Upper lobe of right lung (tissue), 1 donor: ENCODE measurements at regions not wholly inside any gene's neighbourhood (a gene's known extent, or its start where the extent isn't known, plus 50 kb on each side); places are given as distances from the start of the nearest gene placed in this dataset.

Experiments
- ATAC-seq: fragments of 200-7000 bp; cut with Tn5 transposase; one replicate; pipeline ENCODE4 v1.9.1; 2020; ENCODE audit warnings: mild to moderate bottlenecking, moderate library complexity
- DNase-seq: peaks from one replicate; pipeline ENCODE4 v3.0.0-alpha.2; 2020
- H3K27ac ChIP-seq: fragments of 200-600 bp; one replicate; pipeline ENCODE4 v1.8.0; 2022
- H3K27me3 ChIP-seq: fragments of 200-600 bp; one replicate; pipeline ENCODE4 v1.8.0; 2022; ENCODE audit warnings: mild to moderate bottlenecking
- H3K36me3 ChIP-seq: fragments of 200-600 bp; one replicate; pipeline ENCODE4 v1.8.0; 2022
- H3K4me1 ChIP-seq: fragments of 200-600 bp; one replicate; pipeline ENCODE4 v1.8.0; 2022
- H3K4me3 ChIP-seq: fragments of 200-600 bp; one replicate; pipeline ENCODE4 v1.8.0; 2022; ENCODE audit warnings: mild to moderate bottlenecking
- H3K9me3 ChIP-seq: fragments of 200-600 bp; one replicate; pipeline ENCODE4 v1.8.0; 2022
- intact Hi-C: fragments of 100-400 bp; cut with DNase I; formaldehyde crosslinking; loops from one replicate; pipeline ENCODE4 v1.11.0; 2022
- TF ChIP-seq, protein P1 (sequence below): fragments of 200-600 bp; IDR thresholded peaks from one replicate; pipeline ENCODE4 v1.8.0; 2022; ENCODE audit warnings: antibody characterized with exemption
- donor health status: DM: no; HTN: yes; CAD: no; lungs with severe emphysema.

- H3K4me3 ChIP-seq: no peak overlapping the region
- intact Hi-C loops: no loop called here
- TF ChIP-seq, protein P1, sequence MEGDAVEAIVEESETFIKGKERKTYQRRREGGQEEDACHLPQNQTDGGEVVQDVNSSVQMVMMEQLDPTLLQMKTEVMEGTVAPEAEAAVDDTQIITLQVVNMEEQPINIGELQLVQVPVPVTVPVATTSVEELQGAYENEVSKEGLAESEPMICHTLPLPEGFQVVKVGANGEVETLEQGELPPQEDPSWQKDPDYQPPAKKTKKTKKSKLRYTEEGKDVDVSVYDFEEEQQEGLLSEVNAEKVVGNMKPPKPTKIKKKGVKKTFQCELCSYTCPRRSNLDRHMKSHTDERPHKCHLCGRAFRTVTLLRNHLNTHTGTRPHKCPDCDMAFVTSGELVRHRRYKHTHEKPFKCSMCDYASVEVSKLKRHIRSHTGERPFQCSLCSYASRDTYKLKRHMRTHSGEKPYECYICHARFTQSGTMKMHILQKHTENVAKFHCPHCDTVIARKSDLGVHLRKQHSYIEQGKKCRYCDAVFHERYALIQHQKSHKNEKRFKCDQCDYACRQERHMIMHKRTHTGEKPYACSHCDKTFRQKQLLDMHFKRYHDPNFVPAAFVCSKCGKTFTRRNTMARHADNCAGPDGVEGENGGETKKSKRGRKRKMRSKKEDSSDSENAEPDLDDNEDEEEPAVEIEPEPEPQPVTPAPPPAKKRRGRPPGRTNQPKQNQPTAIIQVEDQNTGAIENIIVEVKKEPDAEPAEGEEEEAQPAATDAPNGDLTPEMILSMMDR: no peak
- H3K27me3 ChIP-seq: no peaks in the 10 kb centered on the region
- H3K4me1 ChIP-seq: no peaks in the 10 kb centered on the region
- H3K36me3 ChIP-seq: no peaks in the 10 kb centered on the region
- no peak overlapping the region for H3K27ac ChIP-seq
- no peak for DNase-seq
- ATAC-seq: no peak
- H3K9me3 ChIP-seq: no peaks in the 10 kb centered on the region
These were observed 194.4 kb upstream of the RNF32 start for GRCh38 chr7:156445997-156446761.

DNA sequence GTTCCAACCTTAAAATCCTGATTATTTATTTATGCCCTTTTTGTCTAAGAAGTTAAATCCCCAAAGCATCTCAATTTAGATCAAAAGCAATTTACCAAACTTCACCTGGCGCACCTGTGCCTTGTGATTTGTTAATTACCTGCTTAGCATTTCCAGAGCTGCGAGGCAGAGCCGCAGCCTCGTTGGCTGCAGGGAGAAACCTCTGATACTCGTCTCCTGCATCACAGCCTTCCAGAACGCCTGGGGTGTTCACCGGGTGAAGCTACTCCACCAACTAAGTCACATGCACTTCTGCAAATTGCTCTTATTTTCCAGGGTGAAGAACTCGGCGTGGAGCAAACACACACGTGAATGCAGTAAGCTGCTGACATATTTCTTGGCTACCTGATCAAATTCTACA, 198.1 kb upstream of the RNF32 start:
- DNase-seq: no peak
- ATAC-seq: no peak
- no peaks in the 10 kb centered on the region for H3K4me1 ChIP-seq
- TF ChIP-seq, protein P1: no peak
- no peak overlapping the region for H3K4me3 ChIP-seq
- H3K36me3 ChIP-seq: no peaks in the 10 kb centered on the region
- H3K27me3 ChIP-seq: no peaks in the 10 kb centered on the region
- no peak overlapping the region for H3K27ac ChIP-seq
- intact Hi-C loops: no loop called here
- H3K9me3 ChIP-seq: no peaks in the 10 kb centered on the region

DNA sequence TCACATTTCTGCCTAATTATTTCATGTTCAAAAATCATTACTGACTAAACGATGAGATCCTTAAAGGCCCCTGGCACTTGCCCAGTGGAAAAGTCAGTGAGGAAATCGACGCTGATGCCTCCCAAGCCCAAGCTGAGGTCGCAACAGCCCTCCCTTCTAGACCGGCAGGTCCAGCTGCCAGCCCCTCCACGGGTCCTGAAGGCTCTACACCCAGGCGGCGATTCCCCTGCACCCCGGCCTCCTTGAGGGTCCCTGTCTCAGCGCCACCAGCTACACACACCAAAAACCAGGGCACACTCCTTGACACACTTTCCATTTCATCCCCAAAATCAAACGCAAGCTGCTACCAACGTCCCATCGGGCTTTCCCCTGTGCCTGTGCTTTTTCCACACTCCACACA, 200.1 kb upstream of the RNF32 start:
- Histone ChIP-seq H3K27ac (no peak overlapping the region), H3K4me1 (no peaks in the 10 kb centered on the region), H3K27me3 (no peaks in the 10 kb centered on the region), H3K36me3 (no peaks in the 10 kb centered on the region), H3K9me3 (no peaks in the 10 kb centered on the region), H3K4me3 (no peak overlapping the region)
- intact Hi-C loops: no loop called here
- TF ChIP-seq, protein P1: no peak
- DNase-seq: no peak
- no peak for ATAC-seq

- no peak for DNase-seq
- TF ChIP-seq, protein P1: no peak
- intact Hi-C loops: no loop called here
- Histone ChIP-seq H3K36me3 (no peaks in the 10 kb centered on the region), H3K27ac (no peak overlapping the region), H3K4me1 (no peaks in the 10 kb centered on the region), H3K9me3 (no peaks in the 10 kb centered on the region), H3K27me3 (no peaks in the 10 kb centered on the region), H3K4me3 (no peak overlapping the region)
- ATAC-seq: no peak
These were observed 202.6 kb upstream of the RNF32 start for GRCh38 chr7:156438011-156438410.

DNA sequence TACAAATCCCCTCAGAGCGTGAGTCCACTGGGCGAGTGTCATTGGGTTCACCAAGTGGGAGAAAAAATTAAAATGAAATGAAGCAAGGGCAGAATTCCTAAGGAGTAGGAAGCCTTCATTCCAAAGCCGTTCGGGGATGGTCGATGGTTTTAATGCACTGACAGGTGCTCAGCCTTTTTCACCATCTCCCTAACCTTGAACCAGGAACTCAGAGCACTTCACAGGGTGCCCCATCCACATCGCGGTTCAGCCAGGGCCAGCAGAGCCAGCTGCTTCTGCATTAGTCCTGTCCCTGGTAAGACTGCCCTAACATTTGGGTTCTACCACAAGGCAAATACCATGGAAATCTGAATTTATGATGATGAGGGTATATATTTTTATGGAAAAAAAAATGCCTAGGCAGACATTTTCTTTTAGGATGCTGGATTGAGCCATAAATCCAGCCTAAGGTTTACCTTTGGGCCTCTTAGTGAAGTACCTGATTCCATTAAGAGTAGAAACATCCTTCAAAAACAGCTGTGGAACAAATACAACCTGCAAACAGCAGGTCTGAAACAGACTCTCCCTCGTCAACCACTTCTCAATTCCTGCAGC, 203.5 kb upstream of the RNF32 start:
- Histone ChIP-seq H3K27ac (no peak overlapping the region), H3K4me3 (no peak overlapping the region), H3K27me3 (no peaks in the 10 kb centered on the region), H3K36me3 (no peaks in the 10 kb centered on the region), H3K4me1 (no peaks in the 10 kb centered on the region), H3K9me3 (no peaks in the 10 kb centered on the region)
- intact Hi-C loops: no loop called here
- TF ChIP-seq, protein P1: no peak
- DNase-seq (no peak), ATAC-seq (no peak)
